Gastroesophageal sphincter (tissue), 4 donors: ENCODE measurements at regions not wholly inside any gene's neighbourhood (a gene's known extent, or its start where the extent isn't known, plus 50 kb on each side); places are given as distances from the start of the nearest gene placed in this dataset.

Experiments used
- ATAC-seq: fragments of 150-250 bp; one replicate; pipeline ENCODE4 v1.9.1; 2016; ENCODE audit warnings: mild to moderate bottlenecking, moderate library complexity
- H3K27ac ChIP-seq, 4 donors: fragments of 200-600 bp; sonication (generic) in 3 of 4; 1 replicate in 3 of 4; 2 replicates in 1 of 4; pipeline ENCODE4 v1.5.1; 2016 to 2019
- H3K27me3 ChIP-seq: fragments of 200-600 bp; sonication (generic); one replicate; pipeline ENCODE4 v1.5.1; 2019
- H3K36me3 ChIP-seq, 2 donors: fragments of 200-600 bp; sonication (generic); one replicate each; pipeline ENCODE4 v1.5.1; 2019; ENCODE audit warnings: control low read depth in 1 of 2
- H3K4me1 ChIP-seq, 3 donors: fragments of 200-600 bp; sonication (generic); 1 replicate in 2 of 3; 2 replicates in 1 of 3; pipeline ENCODE4 v1.5.1; 2016 to 2019; ENCODE audit warnings: control low read depth in 2 of 3
- H3K4me3 ChIP-seq, 2 donors: fragments of 200-600 bp; sonication (generic); one replicate each; pipeline ENCODE4 v1.5.1; 2019; ENCODE audit warnings: mild to moderate bottlenecking in 1 of 2, moderate library complexity in 1 of 2
- H3K9me3 ChIP-seq, 3 donors: fragments of 200-600 bp; sonication (generic); one replicate each; pipeline ENCODE4 v1.5.1; 2017 to 2019; ENCODE audit warnings: control low read depth in 2 of 3
- CTCF ChIP-seq, 4 experiments: fragments of 200-600 bp in 2 of 4; fragments of 450-650 bp in 2 of 4; sonication (generic) in 1 of 4; IDR thresholded peaks; one replicate each; pipeline ENCODE4 v1.5.1; 2017 to 2019; ENCODE audit warnings: antibody characterized with exemption in 4 of 4, mild to moderate bottlenecking in 2 of 4, moderate library complexity in 2 of 4
- EP300 ChIP-seq: sonication (generic); formaldehyde crosslinking; IDR thresholded peaks from one replicate; pipeline ENCODE4 v1.6.1; 2017; ENCODE audit warnings: antibody characterized with exemption, mild to moderate bottlenecking
- POLR2A ChIP-seq, 2 donors: fragments of 450-650 bp; IDR thresholded peaks; one replicate each; pipeline ENCODE4 v1.6.1; 2017; ENCODE audit warnings: antibody characterized with exemption in 2 of 2, mild to moderate bottlenecking in 2 of 2, moderate library complexity in 1 of 2
- POLR2AphosphoS5 ChIP-seq: sonication (generic); formaldehyde crosslinking; IDR thresholded peaks from one replicate; pipeline ENCODE4 v1.6.1; 2017; ENCODE audit warnings: antibody characterized with exemption
- WGBS, 2 donors: methylation state at CpG; one replicate each; pipeline ENCODE4 v1.1.5; 2018; ENCODE audit warnings: low coverage in 1 of 2; 5-methylcytosine and 5-hydroxymethylcytosine counted together

GRCh38 chr4:24042094-24042493, 152.2 kb upstream of the PPARGC1A start:
- WGBS, 2 donors = 67 to 89% methylated on average over 1 of the region's 1 CpG
- TF ChIP-seq POLR2AphosphoS5 (no peak), CTCF (IDR thresholded peaks at IDR 0.05) (no peak), EP300 (no peak), POLR2A (IDR thresholded peaks at IDR 0.05) (no peak)
- H3K4me1 ChIP-seq = no peaks in the 10 kb centered on the region

GRCh38 chr4:24040811-24041210, 151.0 kb upstream of the PPARGC1A start:
- no peak for ATAC-seq
- no peak for TF ChIP-seq POLR2AphosphoS5
- no peak for TF ChIP-seq POLR2A (IDR thresholded peaks at IDR 0.05)
- TF ChIP-seq EP300 = no peak
- TF ChIP-seq CTCF (IDR thresholded peaks at IDR 0.05) = no peak
- H3K4me3 ChIP-seq = no peak overlapping the region
- no peaks in the 10 kb centered on the region for H3K36me3 ChIP-seq
- 47 to 61% methylated on average over 3 of the region's 3 CpGs for WGBS, 2 donors
- H3K4me1 ChIP-seq = no peaks in the 10 kb centered on the region
- no peaks in the 10 kb centered on the region for H3K9me3 ChIP-seq
- no peak overlapping the region for H3K27ac ChIP-seq
- no peaks in the 10 kb centered on the region for H3K27me3 ChIP-seq

More at GRCh38 chr4:24042094-24042493, 152.2 kb upstream of the PPARGC1A start:
- no peaks in the 10 kb centered on the region for H3K27me3 ChIP-seq
- H3K9me3 ChIP-seq = no peaks in the 10 kb centered on the region
- no peak overlapping the region for H3K27ac ChIP-seq
- no peaks in the 10 kb centered on the region for H3K36me3 ChIP-seq
- no peak overlapping the region for H3K4me3 ChIP-seq
- no peak for ATAC-seq

DNA sequence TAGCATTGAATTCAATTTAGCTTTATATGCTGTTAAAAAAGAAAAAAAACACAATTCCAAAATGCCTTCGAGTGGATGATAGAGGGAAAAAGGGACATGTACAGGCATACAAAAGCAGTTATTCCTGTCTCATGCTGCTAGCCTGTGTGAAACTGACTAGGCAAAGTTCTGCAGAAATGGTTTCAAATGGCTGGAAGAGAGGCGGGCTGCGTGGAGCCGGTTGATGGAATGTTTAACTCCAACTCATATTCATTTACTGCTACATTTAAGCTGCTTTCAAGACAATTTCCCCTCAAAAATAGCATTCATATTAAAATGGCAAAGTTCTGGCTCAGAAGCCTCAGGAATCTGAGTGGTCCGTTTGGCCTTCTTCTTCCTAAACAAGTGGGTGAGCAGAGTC, 143.8 kb upstream of the PPARGC1A start:
- H3K4me1 ChIP-seq = no peaks in the 10 kb centered on the region
- WGBS, 2 donors = 75 to 95% methylated on average over 5 of the region's 5 CpGs
- H3K27ac ChIP-seq = no peak overlapping the region
- H3K4me3 ChIP-seq = no peak overlapping the region
- H3K9me3 ChIP-seq = no peaks in the 10 kb centered on the region
- H3K36me3 ChIP-seq = no peaks in the 10 kb centered on the region
- H3K27me3 ChIP-seq = no peaks in the 10 kb centered on the region
- no peak for ATAC-seq
- no peak for TF ChIP-seq POLR2A (IDR thresholded peaks at IDR 0.05)
- TF ChIP-seq EP300 = no peak

DNA sequence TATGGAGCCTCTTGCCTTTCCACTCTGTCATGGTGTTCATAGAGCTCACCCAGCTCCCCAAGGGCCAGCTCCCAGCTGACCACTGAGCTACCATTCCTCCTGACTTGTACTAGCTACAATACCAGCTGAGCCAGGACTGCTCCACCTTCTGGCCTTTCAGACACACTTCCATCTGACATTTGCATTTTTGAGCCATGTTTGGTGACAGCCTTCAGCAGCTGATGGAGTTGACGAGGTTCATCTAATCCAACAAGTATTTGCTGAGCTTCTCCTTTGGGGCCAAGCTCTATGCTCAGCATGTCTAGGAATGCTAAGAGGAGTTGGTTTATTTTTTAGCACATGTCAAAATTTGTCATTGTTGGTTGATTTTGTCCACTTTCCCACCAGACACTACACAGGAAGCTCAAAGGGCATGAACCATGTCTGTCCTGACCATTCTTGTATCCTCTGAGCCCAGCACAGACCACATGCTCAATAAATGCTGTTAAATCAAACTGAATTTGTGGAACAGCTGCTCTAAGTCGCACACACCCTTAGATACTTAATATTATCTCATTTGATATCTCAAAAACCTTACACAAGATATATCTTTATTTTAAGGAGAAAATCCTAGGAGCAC, 142.6 kb upstream of the PPARGC1A start:
- no peak overlapping the region for H3K4me3 ChIP-seq
- H3K9me3 ChIP-seq = no peaks in the 10 kb centered on the region
- no peak overlapping the region for H3K27ac ChIP-seq
- no peaks in the 10 kb centered on the region for H3K27me3 ChIP-seq
- no peaks in the 10 kb centered on the region for H3K36me3 ChIP-seq
- TF ChIP-seq POLR2AphosphoS5 (no peak), CTCF (IDR thresholded peaks at IDR 0.05) (peak in 2 of 4 experiments; percentile 5 to 36)
- no peak for ATAC-seq
- H3K4me1 ChIP-seq = no peaks in the 10 kb centered on the region
- 64% methylated on average over 2 of the region's 2 CpGs; no CpG with 5 or more reads in 1 of the 2 donors for WGBS, 2 donors

DNA sequence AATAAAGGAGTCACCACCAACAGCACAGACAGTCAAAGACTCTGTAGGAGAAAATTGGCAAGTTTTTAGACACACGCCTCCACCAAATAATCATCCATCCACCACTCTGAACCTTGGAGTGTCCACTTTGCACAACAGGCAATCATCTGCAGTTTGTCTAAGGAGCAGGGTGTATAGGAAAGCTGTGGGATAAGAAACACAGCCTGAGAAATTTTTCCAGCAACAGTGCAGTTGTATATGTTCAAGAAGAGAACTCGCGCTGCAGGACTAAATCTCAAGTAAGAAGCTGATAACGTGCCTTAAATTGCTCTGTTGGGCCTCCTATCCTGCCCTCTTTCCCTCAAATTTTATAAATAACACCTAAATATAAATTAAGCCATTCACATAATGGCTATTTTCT, 136.7 kb upstream of the PPARGC1A start:
- Histone ChIP-seq H3K9me3 (no peaks in the 10 kb centered on the region), H3K27ac (no peak overlapping the region), H3K4me1 (peaks cover 0 to 6% (median 0%) of the 10 kb centered on the region in 3 donors), H3K4me3 (no peak overlapping the region), H3K36me3 (no peaks in the 10 kb centered on the region), H3K27me3 (no peaks in the 10 kb centered on the region)
- TF ChIP-seq EP300 = no peak
- TF ChIP-seq POLR2AphosphoS5 = no peak
- no peak for TF ChIP-seq POLR2A (IDR thresholded peaks at IDR 0.05)
- no peak for TF ChIP-seq CTCF (IDR thresholded peaks at IDR 0.05)
- 70 to 80% methylated on average over 1 to 4 of the region's 4 CpGs for WGBS, 2 donors
- no peak for ATAC-seq
